ENCODE measurements at regions not wholly inside any gene's neighbourhood (a gene's known extent, or its start where the extent isn't known, plus 50 kb on each side); places are given as distances from the start of the nearest gene placed in this dataset.

GRCh38 chr5:99605904-99606303 lies 677.1 kb upstream of the CHD1 start:
- no peak for TF ChIP-seq POLR2AphosphoS5 (IDR thresholded peaks at IDR 0.05; ENCODE audit: borderline replicate concordance, low read depth, low read length)
- TF ChIP-seq EZH2 (IDR thresholded peaks at IDR 0.05), result no peak
